ENCODE measurements at regions not wholly inside any gene's neighbourhood (a gene's known extent, or its start where the extent isn't known, plus 50 kb on each side); places are given as distances from the start of the nearest gene placed in this dataset.
A peak's percentile ranks its signal among the peaks of the same experiment; 100 is the strongest.

DNA sequence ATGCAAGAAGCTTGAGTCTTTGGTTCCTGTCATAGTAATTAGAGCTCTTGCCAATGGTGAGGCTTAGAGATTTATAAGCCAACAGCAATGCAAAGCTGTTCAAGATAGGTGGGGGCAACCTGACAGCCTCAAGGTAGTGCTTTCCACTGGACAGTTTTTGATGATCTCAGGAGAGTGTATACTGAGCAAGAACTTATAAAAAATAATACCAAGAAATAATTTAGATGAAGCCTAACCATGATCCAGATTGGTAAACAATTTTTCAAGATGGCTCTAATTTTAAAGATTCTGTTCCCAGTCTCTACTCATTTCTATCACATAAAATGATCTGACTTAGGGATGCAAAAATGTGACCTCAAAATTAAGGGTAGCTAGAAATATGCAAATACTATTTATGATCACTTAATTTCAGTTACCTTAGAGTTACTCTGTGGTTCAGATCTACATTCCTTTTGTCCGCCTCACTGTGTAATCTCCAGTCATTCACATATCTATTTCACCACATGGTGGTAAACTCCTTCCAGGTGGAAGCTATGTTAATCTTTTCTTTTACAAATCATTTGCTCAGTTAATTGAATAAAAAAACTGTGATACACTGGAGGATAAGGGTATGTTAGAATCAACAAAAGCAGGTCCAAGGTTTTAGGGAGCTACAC, 1228.0 kb upstream of the C9orf72 start:
- H3K4me3 Mint-ChIP-seq (ENCODE audit: unreplicated experiment) = no peak overlapping the region
- H3K4me1 Mint-ChIP-seq (ENCODE audit: low read depth, unreplicated experiment) = no peaks in the 10 kb centered on the region
- TF ChIP-seq, protein P1, sequence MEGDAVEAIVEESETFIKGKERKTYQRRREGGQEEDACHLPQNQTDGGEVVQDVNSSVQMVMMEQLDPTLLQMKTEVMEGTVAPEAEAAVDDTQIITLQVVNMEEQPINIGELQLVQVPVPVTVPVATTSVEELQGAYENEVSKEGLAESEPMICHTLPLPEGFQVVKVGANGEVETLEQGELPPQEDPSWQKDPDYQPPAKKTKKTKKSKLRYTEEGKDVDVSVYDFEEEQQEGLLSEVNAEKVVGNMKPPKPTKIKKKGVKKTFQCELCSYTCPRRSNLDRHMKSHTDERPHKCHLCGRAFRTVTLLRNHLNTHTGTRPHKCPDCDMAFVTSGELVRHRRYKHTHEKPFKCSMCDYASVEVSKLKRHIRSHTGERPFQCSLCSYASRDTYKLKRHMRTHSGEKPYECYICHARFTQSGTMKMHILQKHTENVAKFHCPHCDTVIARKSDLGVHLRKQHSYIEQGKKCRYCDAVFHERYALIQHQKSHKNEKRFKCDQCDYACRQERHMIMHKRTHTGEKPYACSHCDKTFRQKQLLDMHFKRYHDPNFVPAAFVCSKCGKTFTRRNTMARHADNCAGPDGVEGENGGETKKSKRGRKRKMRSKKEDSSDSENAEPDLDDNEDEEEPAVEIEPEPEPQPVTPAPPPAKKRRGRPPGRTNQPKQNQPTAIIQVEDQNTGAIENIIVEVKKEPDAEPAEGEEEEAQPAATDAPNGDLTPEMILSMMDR (IDR thresholded peaks at IDR 0.05; ENCODE audit: partially characterized antibody, unreplicated experiment) = no peak
- H3K9me3 Mint-ChIP-seq (ENCODE audit: unreplicated experiment) = no peaks in the 10 kb centered on the region
- no peaks in the 10 kb centered on the region for H3K36me3 Mint-ChIP-seq (ENCODE audit: unreplicated experiment)
- H3K27me3 Mint-ChIP-seq (ENCODE audit: unreplicated experiment) = no peaks in the 10 kb centered on the region
- no peak for DNase-seq
- no peak overlapping the region for H3K27ac Mint-ChIP-seq (ENCODE audit: unreplicated experiment)

DNA sequence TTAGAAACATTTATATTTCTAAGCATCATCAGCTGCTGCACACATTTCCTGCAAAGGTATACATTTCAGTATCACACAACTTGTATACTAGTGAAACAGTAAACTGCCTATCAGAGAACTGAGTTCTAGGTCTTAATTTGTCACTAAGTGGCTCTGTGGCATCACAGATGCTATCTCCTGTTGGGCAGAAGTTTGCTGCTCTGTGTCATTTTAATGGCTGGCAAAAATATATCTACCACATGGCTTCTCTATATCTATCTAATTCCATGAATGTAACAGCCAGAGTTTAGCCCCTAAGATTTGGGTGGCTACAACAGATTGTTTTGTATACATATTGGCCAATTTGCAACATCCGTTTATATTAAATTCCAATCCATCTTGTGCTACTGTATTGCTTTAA, 1231.9 kb upstream of the C9orf72 start:
- H3K9me3 Mint-ChIP-seq (ENCODE audit: unreplicated experiment) = no peaks in the 10 kb centered on the region
- TF ChIP-seq, protein P1 (IDR thresholded peaks at IDR 0.05; ENCODE audit: partially characterized antibody, unreplicated experiment) = no peak
- H3K4me1 Mint-ChIP-seq (ENCODE audit: low read depth, unreplicated experiment) = peaks cover 3% of the 10 kb centered on the region
- no peaks in the 10 kb centered on the region for H3K36me3 Mint-ChIP-seq (ENCODE audit: unreplicated experiment)
- H3K27me3 Mint-ChIP-seq (ENCODE audit: unreplicated experiment) = no peaks in the 10 kb centered on the region
- no peak overlapping the region for H3K4me3 Mint-ChIP-seq (ENCODE audit: unreplicated experiment)
- no peak overlapping the region for H3K27ac Mint-ChIP-seq (ENCODE audit: unreplicated experiment)
- no peak for DNase-seq

DNA sequence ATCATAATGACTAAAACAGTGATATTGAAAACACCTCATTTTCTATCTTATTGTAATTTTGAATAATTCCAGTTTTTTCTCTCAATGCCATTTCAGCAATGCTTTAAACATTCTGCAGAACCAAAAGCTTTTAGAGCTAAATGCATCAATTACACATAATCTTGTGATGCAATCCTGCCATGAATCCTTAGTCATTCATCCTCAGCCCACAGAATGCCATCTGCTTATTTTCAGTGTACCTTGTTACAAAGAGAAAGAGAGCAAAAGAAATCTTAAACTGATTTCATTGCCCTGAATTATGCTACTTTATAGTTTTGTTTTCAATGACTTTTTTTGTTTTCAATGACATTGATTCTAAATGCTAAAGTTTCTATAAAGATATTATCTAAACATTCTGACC, 1234.8 kb upstream of the C9orf72 start:
- peak overlapping the region; percentile 84 for H3K27ac Mint-ChIP-seq (ENCODE audit: unreplicated experiment)
- H3K4me1 Mint-ChIP-seq (ENCODE audit: low read depth, unreplicated experiment) = peaks cover 3% of the 10 kb centered on the region
- H3K27me3 Mint-ChIP-seq (ENCODE audit: unreplicated experiment) = no peaks in the 10 kb centered on the region
- no peak for DNase-seq
- H3K9me3 Mint-ChIP-seq (ENCODE audit: unreplicated experiment) = no peaks in the 10 kb centered on the region
- no peaks in the 10 kb centered on the region for H3K36me3 Mint-ChIP-seq (ENCODE audit: unreplicated experiment)
- TF ChIP-seq, protein P1 (IDR thresholded peaks at IDR 0.05; ENCODE audit: partially characterized antibody, unreplicated experiment) = no peak
- H3K4me3 Mint-ChIP-seq (ENCODE audit: unreplicated experiment) = no peak overlapping the region

DNA sequence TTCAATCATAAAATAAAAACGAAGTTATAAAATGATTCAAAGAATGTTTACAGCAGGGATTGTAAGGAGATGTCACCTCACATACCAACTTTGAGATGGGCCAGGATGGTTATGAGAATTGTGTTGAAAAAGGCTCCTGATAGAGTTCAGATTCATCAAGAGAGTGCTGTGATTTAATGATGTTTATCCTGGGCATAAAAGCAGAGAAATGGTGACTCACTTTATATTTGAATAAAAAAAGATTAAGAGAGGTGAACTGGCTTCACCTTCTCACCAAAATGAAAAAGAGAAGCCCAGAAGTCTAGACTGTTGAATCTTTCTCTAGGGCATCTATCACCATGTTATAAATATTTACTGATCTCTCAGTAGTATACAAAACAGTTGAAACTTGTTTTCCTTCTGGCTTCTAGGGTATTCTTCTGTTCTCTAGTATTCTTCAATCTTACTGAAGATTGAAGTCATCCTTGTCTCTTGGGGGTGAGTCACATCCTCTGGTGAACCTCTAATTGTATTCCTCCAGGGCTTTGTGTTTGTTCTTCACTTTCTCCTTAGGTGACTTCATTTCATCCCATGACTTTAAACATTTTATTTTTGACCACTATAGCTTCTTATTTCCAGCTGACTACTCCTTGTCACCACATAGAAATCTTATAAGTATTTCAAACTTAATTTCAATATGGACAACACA, 1237.3 kb upstream of the C9orf72 start:
- DNase-seq = no peak

More for the DNA sequence above, 1237.3 kb upstream of the C9orf72 start:
- H3K4me3 Mint-ChIP-seq (ENCODE audit: unreplicated experiment) = no peak overlapping the region
- H3K36me3 Mint-ChIP-seq (ENCODE audit: unreplicated experiment) = no peaks in the 10 kb centered on the region
- TF ChIP-seq, protein P1 (IDR thresholded peaks at IDR 0.05; ENCODE audit: partially characterized antibody, unreplicated experiment) = no peak
- no peaks in the 10 kb centered on the region for H3K9me3 Mint-ChIP-seq (ENCODE audit: unreplicated experiment)
- H3K27ac Mint-ChIP-seq (ENCODE audit: unreplicated experiment) = no peak overlapping the region
- peaks cover 3% of the 10 kb centered on the region for H3K4me1 Mint-ChIP-seq (ENCODE audit: low read depth, unreplicated experiment)
- no peaks in the 10 kb centered on the region for H3K27me3 Mint-ChIP-seq (ENCODE audit: unreplicated experiment)
